HFF-Myc (cell line): ENCODE measurements at regions not wholly inside any gene's neighbourhood (a gene's known extent, or its start where the extent isn't known, plus 50 kb on each side); places are given as distances from the start of the nearest gene placed in this dataset.

Experiments
- DNase-seq: peaks from one replicate; pipeline ENCODE4 v3.0.0-alpha.2; 2011; ENCODE audit warnings: low read depth; ENCODE audit errors: extremely low read depth
- H3K4me3 ChIP-seq: replicated peaks from 2 replicates; pipeline ENCODE4 v1.5.1; 2011; ENCODE audit warnings: low read depth, mild to moderate bottlenecking, control low read depth, low read length
- CTCF ChIP-seq: IDR thresholded peaks from 2 replicates; pipeline ENCODE4 v1.5.1; 2012; ENCODE audit warnings: mild to moderate bottlenecking, low read depth, low read length, control low read depth; ENCODE audit errors: missing control alignments

DNA sequence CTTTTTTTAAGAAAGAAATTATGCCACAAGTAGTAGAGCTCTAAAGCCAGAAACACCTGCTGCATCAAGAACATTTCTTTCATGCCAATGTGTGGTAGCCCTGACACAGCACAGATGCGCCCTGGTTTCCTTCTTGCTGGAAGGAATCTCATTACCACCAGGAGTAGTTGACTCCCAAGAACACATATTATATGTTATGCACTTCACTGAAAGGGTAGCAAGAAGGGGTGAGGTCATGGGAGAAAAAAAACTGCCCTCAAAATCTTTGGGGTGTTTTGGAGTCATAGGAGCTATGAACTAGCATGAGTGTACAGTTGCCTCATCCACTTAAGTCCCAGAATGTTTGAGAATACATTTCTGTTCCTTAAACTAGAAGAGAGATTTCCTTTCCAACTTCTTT lies 185.8 kb upstream of the C1QTNF7 start:
- DNase-seq = no peak
- H3K4me3 ChIP-seq = no peak overlapping the region
- no peak for TF ChIP-seq CTCF

GRCh38 chr4:15244354-15244753 lies 183.5 kb upstream of the C1QTNF7 start:
- no peak for DNase-seq
- TF ChIP-seq CTCF = no peak
- no peak overlapping the region for H3K4me3 ChIP-seq

DNA sequence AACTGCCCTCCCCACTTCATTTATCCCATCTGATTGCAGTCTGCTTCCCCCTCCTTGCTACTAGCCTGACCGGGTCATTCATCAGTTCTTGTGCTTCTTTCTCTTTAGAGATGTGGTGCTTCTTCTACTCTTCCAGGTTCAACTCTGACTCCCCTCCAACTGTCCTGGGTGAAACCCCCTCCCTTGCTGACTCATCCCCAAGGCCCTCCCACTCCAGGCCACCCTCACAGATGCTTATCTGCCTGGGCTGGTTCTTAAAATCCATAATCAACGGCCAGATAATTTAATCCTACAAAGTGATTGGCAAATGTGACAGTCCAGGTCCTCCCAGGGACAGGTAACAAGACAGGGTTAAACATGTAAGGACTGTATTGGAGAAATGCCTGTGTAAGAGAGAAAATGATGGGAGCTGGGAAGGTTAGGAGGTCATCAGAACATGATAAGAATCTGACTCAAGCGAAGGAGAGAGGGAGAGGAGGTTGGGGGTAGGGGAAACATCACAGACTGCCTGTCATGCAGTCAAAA lies 182.8 kb upstream of the C1QTNF7 start:
- no peak for DNase-seq
- H3K4me3 ChIP-seq = no peak overlapping the region
- no peak for TF ChIP-seq CTCF

- H3K4me3 ChIP-seq = no peak overlapping the region
- no peak for TF ChIP-seq CTCF
- no peak for DNase-seq
Measured at GRCh38 chr4:15250021-15250441, 177.8 kb upstream of the C1QTNF7 start.

DNA sequence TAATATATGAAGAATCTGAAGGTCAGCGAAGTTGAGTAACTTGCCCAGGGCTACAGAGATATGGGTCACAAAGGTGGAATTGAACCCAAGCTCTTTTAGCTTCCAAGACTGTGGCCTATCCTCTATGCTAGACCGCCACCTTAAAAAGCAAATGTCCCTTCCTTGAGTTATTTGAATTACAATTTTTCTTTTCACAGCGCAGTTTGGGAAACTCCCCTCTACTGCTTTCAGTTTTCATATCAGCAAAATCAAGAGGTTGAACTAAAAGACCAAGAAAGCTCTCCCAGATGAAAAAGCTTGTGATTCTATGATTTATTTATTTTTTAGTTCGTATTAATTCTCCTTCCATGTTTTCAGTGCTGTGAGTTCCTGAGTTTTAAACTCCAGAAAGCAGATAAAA lies 174.5 kb upstream of the C1QTNF7 start:
- TF ChIP-seq CTCF = no peak
- no peak for DNase-seq
- no peak overlapping the region for H3K4me3 ChIP-seq

DNA sequence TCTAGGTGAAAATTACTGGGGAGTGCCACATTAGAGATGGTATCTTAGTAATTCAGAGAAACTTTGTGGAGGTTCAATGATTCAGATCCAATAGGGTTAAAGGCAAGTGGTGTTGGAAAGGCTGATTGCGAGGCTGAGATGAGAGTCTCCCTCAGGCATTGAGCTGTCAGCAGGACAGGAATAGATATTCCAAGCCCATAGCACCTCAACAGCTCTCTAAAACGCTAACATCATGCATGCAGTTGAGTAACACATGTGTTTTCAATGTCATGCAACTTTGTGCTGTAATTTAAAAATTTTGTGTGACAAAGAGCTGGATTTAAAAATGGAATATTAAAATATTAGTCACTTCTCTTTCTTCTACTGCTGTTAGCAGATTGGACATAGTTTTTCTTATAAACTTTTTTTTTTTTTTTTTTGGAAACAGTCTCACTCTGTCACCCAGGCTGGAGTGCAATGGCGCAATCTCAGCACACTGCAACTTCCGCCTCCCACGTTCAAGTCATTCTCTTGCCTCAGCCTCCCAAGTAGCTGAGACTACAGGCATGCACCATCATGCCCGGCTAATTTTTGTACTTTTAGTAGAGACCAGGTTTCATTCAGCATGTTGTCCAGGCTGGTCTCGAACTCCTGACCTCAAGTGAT lies 173.5 kb upstream of the C1QTNF7 start:
- no peak for DNase-seq
- no peak for TF ChIP-seq CTCF
- H3K4me3 ChIP-seq = no peak overlapping the region

DNA sequence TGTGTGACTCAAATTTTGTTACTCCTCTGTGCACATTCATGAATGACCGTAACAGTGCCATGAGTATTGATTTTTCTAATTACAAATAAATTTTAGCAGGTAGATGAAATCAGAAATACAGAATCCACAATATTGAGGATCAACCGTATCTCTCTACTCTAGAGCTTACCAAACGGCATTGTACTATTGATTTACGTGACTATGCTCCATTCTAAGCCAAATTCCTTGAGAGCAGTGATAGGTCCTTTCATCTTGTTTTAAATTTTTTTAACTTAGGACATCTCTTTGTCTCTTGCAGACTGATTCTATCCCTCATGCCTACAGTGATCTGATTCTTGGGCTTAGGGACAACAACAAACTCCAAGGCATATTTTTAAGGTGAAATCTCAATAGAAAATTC lies 172.3 kb upstream of the C1QTNF7 start:
- no peak overlapping the region for H3K4me3 ChIP-seq
- TF ChIP-seq CTCF = no peak
- no peak for DNase-seq
